Trophoblast cell (in vitro differentiated cells and primary cell): ENCODE measurements at regions not wholly inside any gene's neighbourhood (a gene's known extent, or its start where the extent isn't known, plus 50 kb on each side); places are given as distances from the start of the nearest gene placed in this dataset.

Experiments
- DNase-seq, 2 donors: peaks; one replicate each; pipeline ENCODE4 v3.0.0-alpha.2; 2016
- H2AFZ ChIP-seq: 2 replicates; pipeline ENCODE4 v1.6.1; 2013; ENCODE audit warnings: low read length, moderate library complexity, mild to moderate bottlenecking; ENCODE audit not compliant: insufficient read depth, poor library complexity
- H2AK5ac ChIP-seq: 2 replicates; pipeline ENCODE4 v1.6.1; 2013; ENCODE audit warnings: mild to moderate bottlenecking, low read length
- H2BK120ac ChIP-seq: 2 replicates; pipeline ENCODE4 v1.6.1; 2013; ENCODE audit warnings: low read length, mild to moderate bottlenecking, moderate library complexity; ENCODE audit not compliant: insufficient read depth, poor library complexity
- H2BK12ac ChIP-seq: 2 replicates; pipeline ENCODE4 v1.6.1; 2013; ENCODE audit warnings: mild to moderate bottlenecking, low read length, moderate library complexity
- H2BK5ac ChIP-seq: 2 replicates; pipeline ENCODE4 v1.6.1; 2013; ENCODE audit warnings: low read length, low read depth, moderate library complexity, mild to moderate bottlenecking; ENCODE audit not compliant: poor library complexity
- H3K14ac ChIP-seq: 2 replicates; pipeline ENCODE4 v1.6.1; 2013; ENCODE audit warnings: mild to moderate bottlenecking, low read length
- H3K18ac ChIP-seq: 2 replicates; pipeline ENCODE4 v1.6.1; 2013; ENCODE audit warnings: mild to moderate bottlenecking, low read length
- H3K23ac ChIP-seq: 2 replicates; pipeline ENCODE4 v1.6.1; 2013; ENCODE audit warnings: low read length
- H3K27ac ChIP-seq: 2 replicates; pipeline ENCODE4 v1.5.1; 2013; ENCODE audit warnings: low read depth, mild to moderate bottlenecking, inconsistent platforms, low read length, moderate library complexity
- H3K27me3 ChIP-seq: 2 replicates; pipeline ENCODE4 v1.6.1; 2013; ENCODE audit warnings: inconsistent platforms, mild to moderate bottlenecking, low read length, moderate library complexity; ENCODE audit not compliant: insufficient read depth
- H3K36me3 ChIP-seq, 2 experiments: 1 replicate in 1 of 2; 2 replicates in 1 of 2; pipeline ENCODE4 v1.6.1; 2013; ENCODE audit warnings: low read length in 2 of 2, mild to moderate bottlenecking in 2 of 2, moderate library complexity in 1 of 2; ENCODE audit not compliant: insufficient read depth in 2 of 2, control insufficient read depth in 1 of 2
- H3K4ac ChIP-seq: 2 replicates; pipeline ENCODE4 v1.6.1; 2013; ENCODE audit warnings: low read depth, mild to moderate bottlenecking, low read length, moderate library complexity
- H3K4me1 ChIP-seq, 2 experiments: 1 replicate in 1 of 2; 2 replicates in 1 of 2; pipeline ENCODE4 v1.6.1; 2013; ENCODE audit warnings: low read length in 2 of 2, mild to moderate bottlenecking in 2 of 2, moderate library complexity in 1 of 2; ENCODE audit not compliant: insufficient read depth in 2 of 2, control insufficient read depth in 1 of 2
- H3K4me2 ChIP-seq: 2 replicates; pipeline ENCODE4 v1.6.1; 2013; ENCODE audit warnings: inconsistent platforms, mild to moderate bottlenecking, low read length, moderate library complexity
- H3K4me3 ChIP-seq: 2 replicates; pipeline ENCODE4 v1.5.1; 2013; ENCODE audit warnings: mild to moderate bottlenecking, low read depth, low read length, inconsistent platforms
- H3K79me1 ChIP-seq: one replicate; pipeline ENCODE4 v1.6.1; 2013; ENCODE audit warnings: low read length
- H3K79me2 ChIP-seq: 2 replicates; pipeline ENCODE4 v1.6.1; 2013; ENCODE audit warnings: low read length, mild to moderate bottlenecking; ENCODE audit not compliant: control insufficient read depth, insufficient read depth, poor library complexity
- H3K9ac ChIP-seq: 2 replicates; pipeline ENCODE4 v1.6.1; 2013; ENCODE audit warnings: mild to moderate bottlenecking, low read length
- H3K9me3 ChIP-seq: 2 replicates; pipeline ENCODE4 v1.6.1; 2013; ENCODE audit warnings: low read depth, mild to moderate bottlenecking, control low read depth, inconsistent platforms, low read length; ENCODE audit not compliant: insufficient read depth
- H4K12ac ChIP-seq: 2 replicates; pipeline ENCODE4 v1.6.1; 2013; ENCODE audit warnings: low read depth, mild to moderate bottlenecking, low read length, moderate library complexity
- H4K8ac ChIP-seq: 2 replicates; pipeline ENCODE4 v1.6.1; 2013; ENCODE audit warnings: low read depth, mild to moderate bottlenecking, low read length, moderate library complexity
- H4K91ac ChIP-seq: one replicate; pipeline ENCODE4 v1.6.1; 2013; ENCODE audit warnings: low read depth, mild to moderate bottlenecking, low read length, moderate library complexity
- WGBS: extraction: QIAGEN DNeasy Blood & Tissue Kit; methylation state at CpG from one replicate; pipeline ENCODE4 v1.1.7; 2013; ENCODE audit warnings: missing lambda C conversion rate; ENCODE audit not compliant: insufficient read length, insufficient coverage; ENCODE audit errors: extremely low coverage; 5-methylcytosine and 5-hydroxymethylcytosine counted together

- H3K23ac ChIP-seq: no peak overlapping the region
- no peak overlapping the region for H3K4me3 ChIP-seq
- H3K18ac ChIP-seq: no peak overlapping the region
- WGBS: no CpG with 5 or more reads among the region's 2 CpGs
- no peak overlapping the region for H2BK5ac ChIP-seq
- no peak overlapping the region for H4K12ac ChIP-seq
- no peak overlapping the region for H2AFZ ChIP-seq
- H3K27ac ChIP-seq: no peak overlapping the region
- no peaks in the 10 kb centered on the region for H3K4me1 ChIP-seq
- DNase-seq: no peak
- H2AK5ac ChIP-seq: no peak overlapping the region
- H3K79me2 ChIP-seq: no peaks in the 10 kb centered on the region
- no peak overlapping the region for H3K4ac ChIP-seq
- no peak overlapping the region for H4K91ac ChIP-seq
- no peak overlapping the region for H3K14ac ChIP-seq
- H3K79me1 ChIP-seq: no peaks in the 10 kb centered on the region
- no peak overlapping the region for H3K9ac ChIP-seq
- H3K36me3 ChIP-seq: peaks cover 0 to 2% of the 10 kb centered on the region in 2 experiments
- H2BK12ac ChIP-seq: no peak overlapping the region
- no peaks in the 10 kb centered on the region for H3K9me3 ChIP-seq
- no peak overlapping the region for H2BK120ac ChIP-seq
- H4K8ac ChIP-seq: no peak overlapping the region
- H3K27me3 ChIP-seq: no peaks in the 10 kb centered on the region
- H3K4me2 ChIP-seq: no peak overlapping the region
Observed at GRCh38 chr10:52986125-52986524, 213.5 kb upstream of the MBL2 start.

DNA sequence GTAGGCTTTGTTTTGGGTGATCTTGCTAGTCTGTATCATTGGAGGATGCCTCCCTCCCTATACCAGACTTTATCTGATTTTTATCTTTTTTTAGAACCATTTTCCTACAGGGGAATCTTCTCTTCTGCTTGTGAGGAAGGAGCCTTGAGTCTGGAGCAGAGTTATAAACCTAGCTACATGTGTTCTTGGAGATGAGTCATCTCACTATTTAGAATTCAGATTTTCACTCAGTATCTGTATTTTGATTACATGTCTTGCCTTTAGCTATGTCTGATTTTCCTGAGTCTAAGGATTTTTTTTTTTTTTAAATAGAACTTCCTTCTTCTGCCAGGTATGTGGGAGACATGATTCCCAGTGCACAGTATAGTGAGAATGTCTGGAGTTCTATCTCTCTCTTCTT lies 211.6 kb upstream of the MBL2 start:
- no peak overlapping the region for H4K12ac ChIP-seq
- H3K14ac ChIP-seq: no peak overlapping the region
- no peaks in the 10 kb centered on the region for H3K4me1 ChIP-seq
- H3K23ac ChIP-seq: no peak overlapping the region
- no peak overlapping the region for H3K9ac ChIP-seq
- no peak overlapping the region for H3K4me2 ChIP-seq
- H2BK5ac ChIP-seq: no peak overlapping the region
- no peak overlapping the region for H3K27ac ChIP-seq
- no peak overlapping the region for H2BK120ac ChIP-seq
- H3K27me3 ChIP-seq: no peaks in the 10 kb centered on the region
- H2AK5ac ChIP-seq: no peak overlapping the region
- no peak overlapping the region for H4K91ac ChIP-seq
- peaks cover 0 to 2% of the 10 kb centered on the region in 2 experiments for H3K36me3 ChIP-seq
- H3K4me3 ChIP-seq: no peak overlapping the region
- H3K79me1 ChIP-seq: no peaks in the 10 kb centered on the region
- no peak for DNase-seq
- no peaks in the 10 kb centered on the region for H3K79me2 ChIP-seq
- no peak overlapping the region for H3K4ac ChIP-seq
- no peak overlapping the region for H2AFZ ChIP-seq
- no peak overlapping the region for H4K8ac ChIP-seq
- H3K18ac ChIP-seq: no peak overlapping the region
- no peaks in the 10 kb centered on the region for H3K9me3 ChIP-seq
- H2BK12ac ChIP-seq: no peak overlapping the region

DNA sequence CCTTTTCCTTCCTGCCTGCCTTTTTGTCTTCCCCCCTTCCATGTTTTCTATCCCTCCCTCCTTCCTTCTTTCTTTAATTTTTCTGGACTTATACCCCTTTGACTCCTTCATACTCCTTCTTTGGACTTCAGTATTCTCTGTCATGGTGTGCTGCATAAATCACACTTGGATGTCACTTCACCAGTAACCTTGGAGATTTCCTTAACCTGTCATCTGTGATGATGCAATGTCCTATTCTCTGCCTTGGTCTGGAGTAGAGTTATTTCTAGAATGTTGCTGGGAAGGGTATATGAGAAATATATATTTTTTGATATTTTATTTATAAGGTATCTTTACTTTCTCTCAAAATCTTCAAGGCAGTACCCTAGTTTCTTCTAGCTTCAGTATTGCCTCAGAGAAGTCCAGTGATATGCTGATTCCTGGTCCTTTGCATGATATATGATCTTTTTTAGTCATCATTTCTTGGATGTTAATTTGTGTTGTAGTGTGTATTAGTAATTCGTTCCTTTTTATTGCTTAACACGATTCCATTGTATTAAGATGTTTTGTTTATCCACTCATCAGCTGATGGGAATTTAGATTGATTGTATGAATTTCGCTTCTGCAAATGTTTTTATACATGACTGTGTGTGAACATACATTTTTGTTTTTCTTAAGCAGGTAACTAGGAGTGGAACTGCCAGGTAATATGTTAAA lies 206.9 kb upstream of the MBL2 start:
- Histone ChIP-seq H4K91ac (no peak overlapping the region), H3K4ac (no peak overlapping the region), H2AK5ac (no peak overlapping the region), H3K36me3 (no peaks in the 10 kb centered on the region), H2BK12ac (no peak overlapping the region), H3K9me3 (no peaks in the 10 kb centered on the region), H3K4me1 (no peaks in the 10 kb centered on the region), H3K4me2 (no peak overlapping the region), H3K79me2 (no peaks in the 10 kb centered on the region), H2AFZ (no peak overlapping the region), H3K4me3 (no peak overlapping the region), H3K27ac (no peak overlapping the region), H2BK5ac (no peak overlapping the region), H3K14ac (no peak overlapping the region), H2BK120ac (no peak overlapping the region), H3K9ac (no peak overlapping the region), H3K23ac (no peak overlapping the region), H3K27me3 (no peaks in the 10 kb centered on the region), H3K79me1 (no peaks in the 10 kb centered on the region), H3K18ac (no peak overlapping the region), H4K8ac (no peak overlapping the region), H4K12ac (no peak overlapping the region)
- peak in 1 of 2 donors; percentile 78 for DNase-seq
- WGBS: no CpG with 5 or more reads among the region's 3 CpGs

DNA sequence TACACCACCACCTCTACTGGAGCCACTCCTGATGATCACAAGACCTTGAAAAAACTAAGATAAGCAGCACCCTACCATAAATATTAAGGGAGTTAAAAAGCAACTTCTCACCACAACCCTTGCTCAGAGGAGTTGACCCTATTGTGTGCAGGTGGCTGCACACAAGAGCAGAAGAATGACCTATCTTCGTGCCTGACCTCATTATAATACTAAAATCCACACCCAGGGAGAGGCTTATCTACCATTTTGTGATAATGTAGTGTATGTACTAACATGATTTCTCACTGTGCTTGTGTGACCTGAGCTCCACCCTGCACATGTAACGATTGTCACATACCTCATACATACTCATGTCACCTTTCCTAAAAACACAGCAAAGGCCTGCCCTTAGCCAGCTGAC lies 205.0 kb upstream of the MBL2 start:
- Histone ChIP-seq H3K14ac (no peak overlapping the region), H3K27me3 (no peaks in the 10 kb centered on the region), H2AK5ac (no peak overlapping the region), H3K9me3 (no peaks in the 10 kb centered on the region), H4K12ac (no peak overlapping the region), H3K9ac (no peak overlapping the region), H4K91ac (no peak overlapping the region), H4K8ac (no peak overlapping the region), H3K27ac (no peak overlapping the region), H3K4me3 (no peak overlapping the region), H2BK120ac (no peak overlapping the region), H3K4ac (no peak overlapping the region), H2BK12ac (no peak overlapping the region), H3K36me3 (no peaks in the 10 kb centered on the region), H3K79me2 (no peaks in the 10 kb centered on the region), H3K79me1 (no peaks in the 10 kb centered on the region), H3K23ac (no peak overlapping the region), H3K4me2 (no peak overlapping the region), H2AFZ (no peak overlapping the region), H3K4me1 (no peaks in the 10 kb centered on the region), H2BK5ac (no peak overlapping the region), H3K18ac (no peak overlapping the region)
- WGBS: no CpG with 5 or more reads among the region's 2 CpGs
- DNase-seq: no peak
